ENCODE measurements at regions not wholly inside any gene's neighbourhood (a gene's known extent, or its start where the extent isn't known, plus 50 kb on each side); places are given as distances from the start of the nearest gene placed in this dataset.

DNA sequence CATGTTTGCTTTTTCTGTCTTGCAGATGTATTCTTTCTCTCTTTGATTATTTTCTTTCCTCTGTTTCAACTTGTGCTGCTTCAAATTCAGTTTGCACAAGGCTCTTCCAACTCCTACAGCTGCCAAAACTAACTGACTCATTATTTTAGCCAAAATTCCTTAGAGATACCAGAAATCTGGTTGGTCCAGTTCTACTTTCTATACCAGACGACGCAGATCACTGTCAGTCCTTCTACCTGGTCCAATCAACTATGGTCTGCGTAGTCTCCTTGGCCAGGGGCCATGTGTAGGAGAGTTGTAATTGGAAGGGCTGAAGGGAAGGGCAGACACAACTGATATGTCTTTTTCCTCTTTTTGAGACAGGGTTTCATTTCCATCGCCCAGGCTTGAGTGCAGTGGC is 51.9 kb upstream of the JAK2 start:
- intact Hi-C loops (cut with micrococcal nuclease) = loop anchor here (10.0 kb wide), 1 partner anchor 48 kb away; no protein-coding TSS in a partner anchor
- ChIA-PET POLR2A (no interaction called here), CTCF (no interaction called here)
- Mint-ChIP-seq H3K4me1 (peaks cover 33% of the 10 kb centered on the region), H3K4me3 (no peak overlapping the region), H3K27ac (no peak overlapping the region), H3K27me3 (no peaks in the 10 kb centered on the region), H3K9me3 (no peaks in the 10 kb centered on the region), H3K36me3 (ENCODE audit: low read depth) (no peaks in the 10 kb centered on the region)
- TF ChIP-seq, protein P1, sequence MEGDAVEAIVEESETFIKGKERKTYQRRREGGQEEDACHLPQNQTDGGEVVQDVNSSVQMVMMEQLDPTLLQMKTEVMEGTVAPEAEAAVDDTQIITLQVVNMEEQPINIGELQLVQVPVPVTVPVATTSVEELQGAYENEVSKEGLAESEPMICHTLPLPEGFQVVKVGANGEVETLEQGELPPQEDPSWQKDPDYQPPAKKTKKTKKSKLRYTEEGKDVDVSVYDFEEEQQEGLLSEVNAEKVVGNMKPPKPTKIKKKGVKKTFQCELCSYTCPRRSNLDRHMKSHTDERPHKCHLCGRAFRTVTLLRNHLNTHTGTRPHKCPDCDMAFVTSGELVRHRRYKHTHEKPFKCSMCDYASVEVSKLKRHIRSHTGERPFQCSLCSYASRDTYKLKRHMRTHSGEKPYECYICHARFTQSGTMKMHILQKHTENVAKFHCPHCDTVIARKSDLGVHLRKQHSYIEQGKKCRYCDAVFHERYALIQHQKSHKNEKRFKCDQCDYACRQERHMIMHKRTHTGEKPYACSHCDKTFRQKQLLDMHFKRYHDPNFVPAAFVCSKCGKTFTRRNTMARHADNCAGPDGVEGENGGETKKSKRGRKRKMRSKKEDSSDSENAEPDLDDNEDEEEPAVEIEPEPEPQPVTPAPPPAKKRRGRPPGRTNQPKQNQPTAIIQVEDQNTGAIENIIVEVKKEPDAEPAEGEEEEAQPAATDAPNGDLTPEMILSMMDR (IDR thresholded peaks at IDR 0.05) = no peak
- DNase-seq = no peak
- no peak for ATAC-seq (ENCODE audit: low read depth)

DNA sequence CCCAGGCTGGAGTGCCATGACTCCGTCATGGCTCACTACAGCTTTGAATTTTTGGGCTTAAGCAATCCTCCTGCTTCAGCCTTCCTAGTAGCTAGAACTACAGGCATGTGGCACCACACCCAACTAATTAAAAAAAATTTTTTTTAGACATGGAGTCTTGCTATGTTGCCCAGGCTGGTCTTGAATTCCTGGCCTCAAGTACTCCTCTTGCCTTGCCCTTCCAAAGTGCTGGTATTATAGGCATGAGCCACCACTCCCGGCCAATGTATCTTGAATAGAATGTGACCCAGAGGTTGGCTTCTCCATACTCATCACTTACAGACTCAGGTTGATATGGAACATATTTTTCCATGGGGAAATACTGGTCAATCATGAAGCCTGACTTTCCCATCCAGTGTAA is 51.2 kb upstream of the JAK2 start:
- ATAC-seq (ENCODE audit: low read depth) (no peak), DNase-seq (no peak)
- Mint-ChIP-seq H3K27me3 (no peaks in the 10 kb centered on the region), H3K27ac (no peak overlapping the region), H3K4me3 (no peak overlapping the region), H3K9me3 (no peaks in the 10 kb centered on the region), H3K36me3 (ENCODE audit: low read depth) (no peaks in the 10 kb centered on the region), H3K4me1 (peaks cover 40% of the 10 kb centered on the region)
- TF ChIP-seq, protein P1 (IDR thresholded peaks at IDR 0.05) = no peak
- ChIA-PET CTCF (no interaction called here), POLR2A (no interaction called here)
- intact Hi-C loops (cut with micrococcal nuclease) = loop anchor here (10.0 kb wide), 1 partner anchor 49 kb away; no protein-coding TSS in a partner anchor

DNA sequence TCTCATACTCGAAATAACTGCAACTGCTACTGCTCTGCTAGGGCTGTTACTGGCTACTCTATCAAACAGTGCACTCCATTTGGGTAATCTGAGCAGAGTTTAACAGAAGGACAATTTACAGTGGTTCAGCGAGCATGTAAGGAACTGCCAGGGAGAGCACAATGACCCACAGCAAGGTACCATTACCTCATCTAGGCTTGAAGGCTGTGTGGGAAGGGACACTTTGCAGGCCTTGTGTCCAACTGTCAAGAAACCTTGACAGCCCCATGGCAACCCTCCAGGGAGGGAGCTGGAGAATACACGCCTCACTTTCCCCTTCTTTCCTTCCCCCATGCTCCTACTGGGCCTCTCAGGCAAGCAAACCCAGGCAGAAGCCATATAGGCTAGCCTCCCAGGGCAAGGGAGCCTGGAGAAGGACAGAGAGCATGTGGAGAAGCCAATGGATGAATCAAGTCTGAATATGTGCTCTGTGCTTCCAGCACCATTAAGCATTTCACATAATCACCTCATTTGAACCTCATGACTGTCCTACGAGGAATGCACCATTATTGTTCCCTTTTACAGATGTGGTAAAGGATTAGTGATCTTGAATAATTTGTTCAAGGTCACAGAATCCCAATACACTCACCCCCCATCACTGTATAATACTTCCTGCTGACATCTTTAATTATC is 49.9 kb upstream of the JAK2 start:
- intact Hi-C loops (cut with micrococcal nuclease) = loop anchor here (10.0 kb wide), 1 partner anchor 50 kb away; no protein-coding TSS in a partner anchor
- ChIA-PET POLR2A (no interaction called here), CTCF (no interaction called here)
- ATAC-seq (ENCODE audit: low read depth) (no peak), DNase-seq (no peak)
- Mint-ChIP-seq H3K9me3 (no peaks in the 10 kb centered on the region), H3K4me1 (peaks cover 45% of the 10 kb centered on the region), H3K36me3 (ENCODE audit: low read depth) (no peaks in the 10 kb centered on the region), H3K4me3 (no peak overlapping the region), H3K27ac (no peak overlapping the region), H3K27me3 (no peaks in the 10 kb centered on the region)
- TF ChIP-seq, protein P1 (IDR thresholded peaks at IDR 0.05) = no peak
